Body of pancreas (tissue), 4 donors: ENCODE measurements at regions not wholly inside any gene's neighbourhood (a gene's known extent, or its start where the extent isn't known, plus 50 kb on each side); places are given as distances from the start of the nearest gene placed in this dataset.

Source experiments
- POLR2A ChIP-seq, 3 donors: fragments of 450-650 bp; IDR thresholded peaks; one replicate each; pipeline ENCODE4 v1.6.1; 2016; ENCODE audit warnings: antibody characterized with exemption in 3 of 3, mild to moderate bottlenecking in 2 of 3
- TF ChIP-seq, protein P1 (sequence below), 7 experiments: fragments of 450-650 bp in 4 of 7; fragments of 200-600 bp in 3 of 7; sonication (generic) in 3 of 7; IDR thresholded peaks; one replicate each; pipeline ENCODE4 v1.5.1; 2016 to 2019; ENCODE audit warnings: antibody characterized with exemption in 7 of 7

DNA sequence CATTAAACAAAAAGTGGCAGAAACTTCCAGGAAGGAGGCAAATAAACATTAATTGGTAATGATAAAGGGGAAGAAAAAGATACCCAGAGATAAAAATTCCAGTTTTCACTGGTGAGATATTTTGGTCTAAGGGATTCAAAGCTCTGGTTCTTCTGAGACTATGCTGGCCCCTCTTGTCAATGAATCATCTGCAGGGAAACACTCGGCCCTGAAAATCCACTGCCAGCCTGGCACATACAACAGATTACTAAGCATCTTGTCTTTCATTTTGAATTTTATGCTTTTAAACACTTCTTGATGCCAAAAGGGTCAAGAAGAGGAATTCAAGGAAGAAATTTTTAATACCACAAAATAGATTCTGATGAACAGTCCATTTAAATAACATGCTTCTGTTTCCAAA lies 1603.8 kb upstream of the ZEB2 start:
- TF ChIP-seq POLR2A (IDR thresholded peaks at IDR 0.05) = no peak
- TF ChIP-seq, protein P1, sequence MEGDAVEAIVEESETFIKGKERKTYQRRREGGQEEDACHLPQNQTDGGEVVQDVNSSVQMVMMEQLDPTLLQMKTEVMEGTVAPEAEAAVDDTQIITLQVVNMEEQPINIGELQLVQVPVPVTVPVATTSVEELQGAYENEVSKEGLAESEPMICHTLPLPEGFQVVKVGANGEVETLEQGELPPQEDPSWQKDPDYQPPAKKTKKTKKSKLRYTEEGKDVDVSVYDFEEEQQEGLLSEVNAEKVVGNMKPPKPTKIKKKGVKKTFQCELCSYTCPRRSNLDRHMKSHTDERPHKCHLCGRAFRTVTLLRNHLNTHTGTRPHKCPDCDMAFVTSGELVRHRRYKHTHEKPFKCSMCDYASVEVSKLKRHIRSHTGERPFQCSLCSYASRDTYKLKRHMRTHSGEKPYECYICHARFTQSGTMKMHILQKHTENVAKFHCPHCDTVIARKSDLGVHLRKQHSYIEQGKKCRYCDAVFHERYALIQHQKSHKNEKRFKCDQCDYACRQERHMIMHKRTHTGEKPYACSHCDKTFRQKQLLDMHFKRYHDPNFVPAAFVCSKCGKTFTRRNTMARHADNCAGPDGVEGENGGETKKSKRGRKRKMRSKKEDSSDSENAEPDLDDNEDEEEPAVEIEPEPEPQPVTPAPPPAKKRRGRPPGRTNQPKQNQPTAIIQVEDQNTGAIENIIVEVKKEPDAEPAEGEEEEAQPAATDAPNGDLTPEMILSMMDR (IDR thresholded peaks at IDR 0.05) = no peak
